GM18867 (cell line): ENCODE measurements at regions not wholly inside any gene's neighbourhood (a gene's known extent, or its start where the extent isn't known, plus 50 kb on each side); places are given as distances from the start of the nearest gene placed in this dataset.
"Not testable (repeated sequence)": the region's sequence is repeated elsewhere in the genome, so short reads cannot be mapped to it uniquely, and the experiment has no call there.

Experiments used
- ATAC-seq: cut with Tn5 transposase; IDR thresholded peaks from one replicate; pipeline ENCODE4 v1.9.1; 2021; ENCODE audit warnings: mild to moderate bottlenecking, moderate library complexity; ENCODE audit not compliant: unreplicated experiment

GRCh38 chr6:141884850-141885249 is 247.9 kb upstream of the GJE1 start:
- no peak for ATAC-seq

- no peak for ATAC-seq
These were observed 254.0 kb upstream of the GJE1 start for GRCh38 chr6:141878686-141879085.

- ATAC-seq: no peak
These were observed 255.3 kb upstream of the GJE1 start for GRCh38 chr6:141877275-141877983.

- ATAC-seq: no peak
These were observed 257.7 kb upstream of the GJE1 start for GRCh38 chr6:141874930-141875602.

DNA sequence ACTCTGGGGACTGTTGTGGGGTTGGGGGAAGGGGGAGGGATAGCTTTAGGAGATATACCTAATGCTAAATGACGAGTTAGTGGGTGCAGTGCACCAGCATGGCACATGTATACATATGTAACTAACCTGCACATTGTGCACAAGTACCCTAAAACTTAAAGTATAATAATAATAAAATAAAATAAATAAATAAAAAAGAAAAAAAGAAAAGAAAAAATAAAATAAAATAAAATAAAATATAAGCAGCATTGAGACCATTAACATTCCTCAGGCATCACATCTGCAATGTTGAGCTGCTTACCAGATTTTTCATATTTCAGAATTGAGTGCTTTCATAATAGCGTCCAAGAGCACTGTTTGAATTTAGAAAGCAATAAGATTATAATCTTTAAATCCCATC is 263.2 kb upstream of the GJE1 start:
- ATAC-seq: not testable (repeated sequence)

DNA sequence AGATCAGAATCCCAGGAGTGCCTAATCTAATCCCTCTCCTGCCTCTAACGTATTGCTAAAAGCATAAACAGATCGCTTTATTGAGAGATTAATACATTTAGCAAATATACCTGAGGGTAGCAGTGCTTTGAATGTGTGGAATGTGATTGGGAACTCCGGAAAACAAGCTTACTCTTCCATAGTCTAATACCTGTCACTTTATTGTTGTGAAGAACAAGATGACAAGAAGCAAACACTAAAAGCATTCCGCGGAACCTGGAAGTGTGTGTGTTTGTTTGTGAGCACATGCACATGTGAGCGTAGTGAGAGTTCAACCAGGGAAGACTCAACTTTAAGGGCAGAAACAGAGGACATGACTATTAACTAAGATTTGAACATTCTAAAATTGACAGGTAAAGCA is 265.0 kb upstream of the GJE1 start:
- ATAC-seq: no peak

DNA sequence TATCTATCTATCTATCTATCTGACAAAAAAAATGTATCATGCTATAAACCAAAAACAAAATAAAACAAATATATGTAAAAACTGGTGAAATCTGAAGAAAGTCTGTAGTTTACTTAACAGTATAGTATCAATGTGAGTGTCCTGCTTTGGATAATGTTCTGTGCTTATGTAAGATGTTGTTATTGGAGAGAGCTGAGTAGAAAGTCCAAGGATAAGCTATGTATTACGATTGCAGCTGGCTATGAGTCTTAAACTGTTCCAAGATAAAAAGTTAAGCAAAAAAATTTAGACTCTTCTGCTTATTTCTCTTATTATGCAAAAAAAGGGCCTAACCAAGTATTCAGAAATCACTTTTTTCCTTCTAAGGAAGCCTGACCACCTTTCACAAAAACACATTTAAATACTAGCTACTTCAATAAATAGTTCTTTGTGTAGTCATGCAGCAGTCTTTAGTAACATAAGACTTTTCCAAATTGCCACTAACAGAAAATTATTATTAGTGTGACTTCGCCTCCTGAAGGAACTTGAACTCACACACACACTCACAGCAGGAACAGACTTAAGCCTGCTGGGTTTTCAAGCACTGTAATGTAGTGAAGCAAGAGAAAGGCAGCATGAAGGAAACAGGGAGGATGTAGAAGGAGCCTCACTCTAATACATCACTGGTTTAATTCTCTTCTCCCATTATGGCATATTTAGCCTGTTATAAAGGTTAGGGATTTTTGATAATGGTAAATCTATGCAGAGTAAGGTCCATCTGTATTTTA is 265.8 kb upstream of the GJE1 start:
- no peak for ATAC-seq

DNA sequence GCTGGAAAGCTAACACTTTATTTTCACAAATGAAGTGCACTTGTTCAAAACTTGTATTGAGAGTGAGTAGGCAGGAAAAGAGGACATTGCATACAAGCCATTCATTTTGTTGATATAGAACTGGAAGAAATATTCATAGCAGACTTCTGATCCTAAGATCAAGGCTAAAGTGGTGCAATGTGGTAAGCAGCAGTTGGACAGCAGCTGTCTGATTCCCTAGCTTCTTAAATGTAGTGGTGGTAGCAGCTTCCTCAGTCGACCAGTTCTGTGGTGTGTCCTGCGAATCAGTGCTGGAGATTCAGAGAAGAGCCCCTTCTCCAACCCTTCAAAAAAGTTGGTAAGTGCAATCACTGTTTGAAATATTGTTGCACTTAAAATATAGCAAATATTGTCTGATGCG is 281.7 kb upstream of the GJE1 start:
- ATAC-seq: no peak

DNA sequence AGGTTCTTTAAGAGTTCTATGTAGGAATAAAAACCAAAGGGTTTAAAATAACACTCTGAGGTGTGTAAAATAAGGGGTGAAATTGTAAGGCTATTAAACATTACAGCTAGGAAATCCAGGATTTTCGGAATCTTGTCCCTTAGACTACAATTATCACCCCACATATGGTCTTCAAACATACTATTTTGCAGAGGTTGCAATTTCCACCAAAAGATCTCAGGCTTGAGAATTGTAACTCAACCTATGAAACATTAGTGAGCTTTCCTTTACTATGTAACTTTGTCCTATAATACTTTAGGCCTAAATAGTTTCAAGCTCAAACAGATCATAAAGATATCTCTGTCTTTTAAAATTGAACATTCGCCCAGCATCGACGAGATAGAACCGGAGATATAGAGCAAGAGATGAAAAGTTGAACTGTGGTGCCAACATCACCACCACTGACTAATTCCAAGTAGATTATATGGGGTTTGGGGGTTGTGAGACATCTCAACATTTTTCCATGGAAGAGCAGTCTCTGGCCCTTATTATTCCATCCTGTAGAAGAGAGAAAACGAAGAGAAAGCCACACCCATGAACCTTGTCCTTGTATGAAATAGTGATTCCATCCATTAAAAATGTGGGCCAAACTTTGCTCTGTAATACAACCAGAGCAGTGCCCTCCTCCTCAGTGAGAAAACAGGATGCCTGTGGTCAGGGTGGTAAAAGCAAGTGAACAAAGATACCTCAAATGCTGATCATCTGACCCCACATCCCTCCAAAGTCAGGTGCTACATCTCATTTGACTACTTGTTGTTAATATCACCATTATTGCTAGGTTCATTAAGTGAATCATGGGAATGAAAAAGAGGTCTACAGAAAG is 284.5 kb upstream of the GJE1 start:
- no peak for ATAC-seq

GRCh38 chr6:141846639-141847038 is 286.1 kb upstream of the GJE1 start:
- no peak for ATAC-seq

DNA sequence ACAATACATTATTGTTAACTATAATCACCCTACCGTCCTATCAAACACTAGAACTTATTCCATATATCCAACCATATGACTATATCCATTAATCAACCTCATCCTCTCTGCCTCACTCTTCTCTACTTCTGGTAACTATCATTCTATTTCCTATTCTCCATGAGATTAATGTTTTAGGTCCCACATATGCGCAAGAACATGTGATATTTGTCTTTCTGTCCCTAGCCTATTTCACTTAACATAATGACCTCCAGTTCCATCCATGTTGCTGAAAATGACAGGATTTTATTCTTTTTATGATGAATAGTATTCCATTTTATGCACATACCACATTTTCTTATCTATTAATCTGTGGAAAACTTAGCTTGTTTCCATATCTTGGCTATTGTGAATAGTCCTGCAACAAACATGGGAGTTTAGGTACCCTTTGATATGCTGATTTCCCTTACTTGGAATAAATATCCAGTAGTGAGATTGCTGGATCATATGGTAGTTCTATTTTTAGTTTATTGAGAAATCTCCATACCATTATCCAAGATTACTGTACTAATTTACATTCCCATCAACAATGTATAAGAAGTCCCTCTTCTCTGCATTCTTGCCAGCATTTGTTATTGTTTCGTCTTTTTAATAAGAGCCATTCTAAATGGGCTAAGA is 289.4 kb upstream of the GJE1 start:
- ATAC-seq: no peak

DNA sequence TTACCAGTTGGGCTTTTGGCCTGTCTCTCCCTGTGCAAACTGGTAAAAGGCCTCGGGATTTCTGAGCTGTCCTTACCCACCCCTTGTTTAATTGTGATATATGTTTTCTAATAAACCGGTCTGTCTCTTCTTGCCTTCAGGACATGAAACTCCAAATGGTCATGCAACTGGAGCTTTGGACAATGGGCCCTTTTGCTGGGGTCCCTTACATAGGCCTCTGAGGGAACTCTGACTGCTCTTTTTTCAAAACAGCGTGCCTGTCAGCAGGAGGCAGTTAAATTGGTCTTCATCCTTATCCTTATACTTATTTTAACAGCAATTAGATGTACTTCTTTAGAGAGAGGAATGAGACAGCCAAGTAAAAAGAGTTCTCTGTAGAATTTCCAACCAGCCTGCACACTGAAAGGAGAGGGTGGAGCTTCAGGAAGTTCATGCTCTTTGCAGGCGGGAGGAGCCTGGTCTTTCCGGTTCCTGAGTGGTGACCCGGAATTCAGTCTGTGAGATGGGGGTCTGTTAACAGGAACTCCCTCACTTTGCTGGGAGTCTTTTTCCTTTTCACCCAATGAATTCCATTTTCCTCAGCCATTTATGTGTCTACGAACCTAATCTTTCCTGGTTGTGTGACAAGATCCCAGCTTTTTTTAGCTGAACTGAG is 299.6 kb upstream of the GJE1 start:
- no peak for ATAC-seq

DNA sequence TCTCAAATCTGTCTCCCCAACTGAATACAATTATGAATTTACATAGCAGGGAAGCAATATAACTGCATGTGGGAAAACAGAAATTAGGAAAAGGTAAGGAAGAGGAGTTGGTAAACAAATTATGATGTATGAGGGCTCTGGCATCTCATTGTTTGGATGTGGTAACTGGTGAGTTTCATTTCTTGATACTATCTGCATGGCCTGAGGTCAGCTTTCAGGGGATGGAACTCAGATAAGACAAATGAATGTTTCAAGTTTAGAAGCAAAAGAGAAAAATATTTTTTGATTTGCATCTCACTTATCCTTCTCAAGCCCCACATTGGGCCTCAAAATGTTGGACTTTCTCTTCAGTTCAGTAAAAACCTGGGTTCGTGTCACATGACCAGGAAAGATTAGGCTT is 302.2 kb upstream of the GJE1 start:
- ATAC-seq: no peak

DNA sequence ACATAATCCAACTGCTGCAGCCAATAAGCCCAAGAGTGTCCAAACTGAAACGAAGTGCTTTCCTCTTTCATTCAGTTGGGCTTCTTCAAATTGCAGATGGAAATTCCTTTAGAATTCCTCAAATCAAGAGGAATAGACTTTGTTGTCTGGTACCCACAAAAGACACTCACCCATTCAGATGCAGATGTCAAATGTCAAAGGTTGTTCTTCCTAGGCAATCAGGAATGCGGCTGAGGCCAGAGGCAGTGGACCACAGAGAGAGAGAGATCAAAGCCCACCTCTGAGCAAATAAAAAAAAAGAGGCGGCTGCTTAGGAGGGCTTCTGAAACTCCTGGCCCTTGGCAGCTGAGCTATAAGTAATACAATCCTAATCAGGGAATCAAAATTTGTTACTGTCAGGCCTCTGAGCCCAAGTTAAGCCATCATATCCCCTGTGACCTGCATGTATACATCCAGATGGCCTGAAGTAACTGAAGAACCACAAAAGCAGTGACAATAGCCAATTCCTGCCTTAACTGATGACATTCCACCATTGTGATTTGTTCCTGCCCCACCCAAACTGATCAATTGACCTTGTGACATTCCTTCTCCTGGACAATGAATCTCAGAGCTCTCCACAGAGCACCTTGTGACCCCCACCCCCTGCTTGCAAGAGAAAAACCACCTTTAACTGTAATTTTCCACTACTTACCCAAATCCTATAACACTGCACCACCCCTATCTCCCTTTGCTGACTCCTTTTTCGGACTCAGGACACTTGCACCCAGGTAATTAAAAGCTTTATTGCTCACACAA is 303.0 kb upstream of the GJE1 start:
- ATAC-seq: no peak

DNA sequence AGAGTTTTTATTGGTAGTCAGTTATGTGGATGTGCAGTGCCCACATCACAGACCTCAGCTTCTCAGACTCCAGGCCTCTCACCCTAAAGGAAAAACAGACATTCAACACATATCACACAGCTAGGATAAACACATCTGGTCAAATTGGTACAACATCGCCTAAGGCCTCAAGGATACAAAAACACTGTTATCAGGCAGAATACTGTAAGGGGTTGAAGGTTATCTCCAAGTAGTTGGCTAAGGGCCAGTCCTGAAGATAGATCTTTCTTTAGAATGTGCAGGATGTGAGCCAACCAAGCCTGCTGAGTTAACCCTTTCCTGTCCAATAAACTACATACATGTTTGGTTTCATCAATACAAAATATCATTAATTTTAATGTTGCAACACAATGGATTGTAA is 308.4 kb upstream of the GJE1 start:
- no peak for ATAC-seq

GRCh38 chr6:141815039-141815438 is 317.7 kb upstream of the GJE1 start:
- ATAC-seq: not testable (repeated sequence)

DNA sequence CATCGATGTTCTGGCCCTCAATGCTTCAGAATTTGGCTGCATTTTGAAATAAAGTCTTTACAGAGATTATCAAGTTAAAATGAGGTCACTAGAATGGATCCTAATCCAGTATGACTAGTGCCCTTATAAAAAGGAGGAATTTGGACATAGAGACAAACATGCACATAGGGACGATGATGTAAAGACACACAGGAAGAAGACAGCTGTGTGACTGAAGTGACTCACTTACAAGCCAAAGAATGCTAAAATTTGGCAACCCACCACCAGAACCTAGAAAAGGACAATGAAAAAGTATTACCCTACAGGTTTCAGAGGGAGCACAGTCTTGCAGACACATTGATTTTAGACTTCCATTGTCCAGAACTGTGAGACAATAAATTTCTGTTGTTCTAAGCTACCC is 322.8 kb upstream of the GJE1 start:
- no peak for ATAC-seq

DNA sequence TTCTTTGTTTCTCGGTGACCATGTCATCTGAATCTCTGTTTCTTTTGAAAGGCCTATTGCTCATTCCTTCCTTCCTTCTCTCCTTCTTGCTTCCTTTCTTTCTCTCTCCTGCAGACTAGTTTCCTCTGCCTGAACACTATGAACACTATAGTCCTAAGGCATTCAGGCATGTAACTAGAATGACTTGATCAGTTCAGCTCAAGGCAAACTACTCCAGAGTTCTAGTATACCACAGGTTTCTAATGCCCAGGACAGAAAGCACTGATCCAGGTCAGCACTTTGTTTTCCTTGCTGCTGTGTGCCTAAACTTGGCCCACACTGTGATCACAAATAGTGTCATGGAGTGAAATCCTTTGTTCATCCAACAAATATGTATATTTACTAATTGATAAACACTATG is 324.1 kb upstream of the GJE1 start:
- no peak for ATAC-seq

- not testable (repeated sequence) for ATAC-seq
These were observed 331.8 kb upstream of the GJE1 start for GRCh38 chr6:141800973-141801372.
